Activated naive CD8-positive, alpha-beta T cell treated with anti-CD3 and anti-CD28 coated beads for 36 hours (primary cell): ENCODE measurements at regions not wholly inside any gene's neighbourhood (a gene's known extent, or its start where the extent isn't known, plus 50 kb on each side); places are given as distances from the start of the nearest gene placed in this dataset.
"Not testable (repeated sequence)": the region's sequence is repeated elsewhere in the genome, so short reads cannot be mapped to it uniquely, and the experiment has no call there.

ENCODE experiments used
- DNase-seq: peaks from one replicate; pipeline ENCODE4 v3.0.0; 2021
- H3K27ac Mint-ChIP-seq: one replicate; pipeline ENCODE4 v1.8.0; 2022; ENCODE audit warnings: mild to moderate bottlenecking, moderate library complexity, mixed read lengths
- H3K27me3 Mint-ChIP-seq: one replicate; pipeline ENCODE4 v1.8.0; 2022; ENCODE audit warnings: mild to moderate bottlenecking, mixed read lengths
- H3K36me3 Mint-ChIP-seq: one replicate; pipeline ENCODE4 v1.8.0; 2021; ENCODE audit warnings: mild to moderate bottlenecking, mixed read lengths
- H3K4me1 Mint-ChIP-seq: one replicate; pipeline ENCODE4 v1.8.0; 2021; ENCODE audit warnings: mixed read lengths
- H3K4me3 Mint-ChIP-seq: one replicate; pipeline ENCODE4 v1.8.0; 2022; ENCODE audit warnings: mild to moderate bottlenecking, moderate library complexity, mixed read lengths
- H3K9me3 Mint-ChIP-seq: one replicate; pipeline ENCODE4 v1.8.0; 2022; ENCODE audit warnings: mixed read lengths

DNA sequence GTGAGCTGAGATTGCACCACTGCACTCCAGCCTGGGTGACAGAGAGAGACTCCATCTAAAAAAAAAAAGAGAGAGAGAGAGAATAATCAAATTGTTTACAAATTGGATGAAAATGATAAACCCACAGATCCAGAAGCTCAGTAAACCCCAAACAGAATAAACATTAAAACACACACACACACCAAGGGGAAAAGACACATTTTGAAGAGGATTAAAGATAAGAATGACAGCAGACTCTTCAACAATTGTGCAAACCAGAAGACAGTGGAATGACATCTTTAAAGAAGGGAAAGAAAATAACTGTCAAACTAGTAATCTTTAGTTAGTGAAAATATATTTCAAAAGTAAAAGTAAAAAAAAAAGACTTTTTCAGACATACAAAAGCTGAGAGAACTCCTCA lies 64.4 kb upstream of the RPL38 start:
- H3K36me3 Mint-ChIP-seq = no peaks in the 10 kb centered on the region
- DNase-seq = no peak
- H3K4me3 Mint-ChIP-seq = no peak overlapping the region
- H3K9me3 Mint-ChIP-seq = peaks cover 30% of the 10 kb centered on the region
- no peak overlapping the region for H3K27ac Mint-ChIP-seq
- H3K4me1 Mint-ChIP-seq = no peaks in the 10 kb centered on the region
- peaks cover 15% of the 10 kb centered on the region for H3K27me3 Mint-ChIP-seq

DNA sequence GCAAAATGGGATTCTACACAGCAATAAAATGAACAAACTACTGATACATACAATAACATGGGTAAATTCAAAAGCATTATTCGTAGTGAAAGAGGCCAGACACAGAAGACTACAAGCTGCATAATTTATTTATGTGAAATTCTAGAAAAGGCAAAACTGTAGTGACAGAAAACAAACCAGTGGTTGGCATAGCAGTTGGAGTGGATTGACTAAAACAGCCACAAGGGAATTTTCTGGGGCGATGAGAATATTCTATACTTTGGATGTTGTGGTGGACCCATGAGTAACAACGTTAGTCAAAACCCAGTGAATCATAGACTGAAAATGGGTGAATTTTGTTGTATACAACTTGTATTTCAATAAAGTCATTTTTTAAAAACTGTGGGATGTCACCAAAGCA lies 63.2 kb upstream of the RPL38 start:
- H3K4me3 Mint-ChIP-seq = no peak overlapping the region
- H3K4me1 Mint-ChIP-seq = no peaks in the 10 kb centered on the region
- no peak for DNase-seq
- H3K36me3 Mint-ChIP-seq = no peaks in the 10 kb centered on the region
- peaks cover 35% of the 10 kb centered on the region for H3K9me3 Mint-ChIP-seq
- H3K27me3 Mint-ChIP-seq = peaks cover 12% of the 10 kb centered on the region
- no peak overlapping the region for H3K27ac Mint-ChIP-seq

DNA sequence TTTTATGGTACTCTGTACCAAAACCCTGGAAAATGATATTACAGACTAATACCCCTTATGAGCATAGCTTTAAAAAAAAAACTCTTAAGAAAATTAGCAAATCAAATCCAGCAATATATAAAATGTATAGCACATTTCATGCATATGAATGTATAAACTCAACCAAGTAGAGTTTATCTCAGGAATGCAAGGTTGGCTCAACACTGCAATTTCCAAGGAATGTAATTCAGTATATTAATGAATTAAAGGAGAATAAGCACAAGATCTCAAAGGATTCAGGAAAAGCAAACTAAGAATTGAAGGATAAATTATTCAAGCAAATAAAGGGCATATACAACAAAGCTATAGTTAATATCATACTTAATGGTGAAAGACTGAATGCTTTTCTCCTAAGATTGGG lies 61.9 kb upstream of the RPL38 start:
- Mint-ChIP-seq H3K36me3 (no peaks in the 10 kb centered on the region), H3K4me3 (no peak overlapping the region), H3K27ac (no peak overlapping the region), H3K27me3 (peaks cover 18% of the 10 kb centered on the region), H3K9me3 (peaks cover 35% of the 10 kb centered on the region), H3K4me1 (no peaks in the 10 kb centered on the region)
- DNase-seq = no peak

DNA sequence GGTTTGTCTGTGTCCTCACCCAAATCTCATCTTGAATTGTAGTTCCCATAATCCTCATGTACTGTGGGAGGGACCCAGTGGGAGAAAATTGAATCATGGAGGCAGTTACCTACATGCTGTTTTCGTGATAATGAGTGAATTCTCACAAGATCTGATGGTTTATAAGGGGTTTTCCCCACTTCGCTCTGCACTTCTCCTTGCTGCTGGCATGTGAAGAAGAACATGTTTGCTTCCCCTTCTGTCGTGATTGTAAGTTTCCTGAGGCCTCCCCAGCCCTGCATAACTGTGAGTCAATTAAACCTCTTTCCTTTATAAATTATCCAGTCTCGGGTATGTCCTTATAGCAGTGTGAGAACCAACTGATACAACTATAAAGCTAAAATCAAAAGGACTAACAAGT lies 60.2 kb upstream of the RPL38 start:
- DNase-seq, H3K4me1 Mint-ChIP-seq, H3K27ac Mint-ChIP-seq, H3K36me3 Mint-ChIP-seq, H3K4me3 Mint-ChIP-seq: not testable (repeated sequence)
- H3K9me3 Mint-ChIP-seq = peaks cover 34% of the 10 kb centered on the region
- H3K27me3 Mint-ChIP-seq = peaks cover 12% of the 10 kb centered on the region

DNA sequence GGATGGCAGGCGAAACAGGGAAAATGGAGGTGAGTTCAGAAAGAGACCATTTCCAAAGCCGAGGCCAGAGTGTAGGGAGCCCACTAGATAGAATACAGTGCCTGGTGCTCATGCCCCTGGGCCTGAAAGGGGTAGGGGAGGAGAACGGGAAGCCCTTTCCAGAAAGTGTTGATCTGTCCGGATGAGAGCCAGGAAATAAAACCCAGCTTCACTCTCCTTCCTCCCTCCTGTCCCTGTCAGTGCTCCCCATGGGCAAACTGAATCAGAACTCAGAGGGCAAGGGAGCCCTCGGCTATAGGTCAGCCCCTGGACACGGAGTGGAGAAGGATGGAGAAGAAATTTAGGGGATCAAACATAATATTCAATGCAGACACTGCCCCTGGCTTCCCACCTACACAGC lies 57.7 kb upstream of the RPL38 start:
- Mint-ChIP-seq H3K4me1 (no peaks in the 10 kb centered on the region), H3K27ac (no peak overlapping the region), H3K4me3 (no peak overlapping the region), H3K9me3 (peaks cover 23% of the 10 kb centered on the region), H3K27me3 (peaks cover 28% of the 10 kb centered on the region), H3K36me3 (no peaks in the 10 kb centered on the region)
- no peak for DNase-seq

DNA sequence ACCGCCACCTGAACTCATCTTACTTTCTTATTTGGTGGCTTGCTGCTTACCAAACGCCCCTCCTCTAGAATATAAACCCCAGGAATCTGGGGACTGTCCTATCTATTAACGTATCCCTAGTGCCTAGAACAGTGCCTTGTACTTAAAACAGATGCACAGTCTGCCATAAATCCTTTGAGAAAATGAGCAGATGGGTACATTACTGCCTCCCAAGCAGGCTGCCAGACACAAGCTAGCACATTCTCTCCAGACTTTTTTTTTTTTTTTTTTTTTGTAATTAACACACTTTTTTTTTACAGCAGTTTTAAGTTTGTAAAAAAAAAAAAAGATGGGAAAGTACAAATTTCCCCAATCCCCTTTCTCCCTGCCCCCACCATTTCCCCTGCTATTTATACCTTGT lies 57.3 kb upstream of the RPL38 start:
- DNase-seq = no peak
- H3K27me3 Mint-ChIP-seq = peaks cover 31% of the 10 kb centered on the region
- H3K4me1 Mint-ChIP-seq = no peaks in the 10 kb centered on the region
- no peak overlapping the region for H3K27ac Mint-ChIP-seq
- H3K4me3 Mint-ChIP-seq = no peak overlapping the region
- H3K36me3 Mint-ChIP-seq = no peaks in the 10 kb centered on the region
- H3K9me3 Mint-ChIP-seq = peaks cover 22% of the 10 kb centered on the region

DNA sequence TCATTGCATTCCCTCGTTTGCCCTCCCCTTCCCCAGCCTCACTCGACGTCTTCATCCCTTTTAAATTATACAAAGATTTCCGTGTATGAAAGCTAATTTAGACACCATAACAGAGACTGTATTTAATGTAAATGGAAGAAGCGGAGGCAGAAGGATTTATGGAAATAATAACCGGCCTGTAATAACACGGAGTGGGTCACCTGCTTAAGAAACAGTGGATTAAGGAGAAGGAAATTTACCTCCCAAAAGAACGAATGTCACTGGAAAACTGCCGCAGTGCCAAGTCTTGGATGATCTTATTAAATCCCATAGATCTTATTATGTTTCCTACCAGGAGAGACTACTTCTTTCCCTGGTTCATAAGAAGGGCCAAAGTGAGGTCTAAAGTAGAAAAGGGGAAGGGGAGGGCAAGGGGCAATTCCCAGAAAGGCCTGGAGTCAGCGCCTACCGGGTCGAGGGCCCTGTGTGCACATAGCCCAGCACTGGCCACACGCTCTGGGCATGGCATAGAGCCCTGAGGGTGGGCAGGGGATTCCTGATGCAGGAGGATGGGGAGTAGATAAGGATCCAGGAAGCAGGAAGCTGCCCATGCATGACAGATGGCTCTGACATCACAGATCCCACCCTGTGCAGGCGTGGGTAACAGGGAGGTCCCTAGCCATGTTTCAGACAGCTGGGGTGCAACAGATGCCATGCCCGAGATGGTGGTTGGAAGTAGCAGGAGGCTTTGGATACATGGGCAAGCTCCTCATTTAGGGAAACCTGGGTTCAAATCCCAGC lies 56.2 kb upstream of the RPL38 start:
- Mint-ChIP-seq H3K4me1 (no peaks in the 10 kb centered on the region), H3K27ac (no peak overlapping the region), H3K27me3 (peaks cover 32% of the 10 kb centered on the region), H3K4me3 (no peak overlapping the region), H3K9me3 (peaks cover 20% of the 10 kb centered on the region), H3K36me3 (no peaks in the 10 kb centered on the region)
- DNase-seq = no peak

DNA sequence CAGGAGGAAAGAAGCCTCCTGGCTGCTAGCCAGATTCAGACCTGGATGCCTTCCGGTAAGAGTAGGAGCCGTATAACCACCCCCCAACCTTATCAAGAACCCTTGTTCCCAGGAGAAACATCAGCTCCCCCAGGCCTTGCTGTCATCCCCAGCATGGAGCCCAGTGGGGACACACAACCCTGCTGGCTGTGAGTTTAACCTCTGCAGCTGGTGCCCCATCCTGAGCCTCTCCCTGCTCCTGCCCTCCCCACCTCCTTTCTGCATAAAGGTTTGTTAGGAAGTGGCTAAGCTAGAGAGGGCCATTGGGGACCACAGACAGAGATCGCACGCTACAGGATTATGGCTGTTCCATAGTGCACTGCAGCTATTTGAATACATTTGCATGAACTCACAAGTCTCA lies 55.5 kb upstream of the RPL38 start:
- Mint-ChIP-seq H3K4me1 (no peaks in the 10 kb centered on the region), H3K9me3 (peaks cover 15% of the 10 kb centered on the region), H3K4me3 (no peak overlapping the region), H3K27me3 (peaks cover 32% of the 10 kb centered on the region), H3K36me3 (no peaks in the 10 kb centered on the region), H3K27ac (no peak overlapping the region)
- no peak for DNase-seq

DNA sequence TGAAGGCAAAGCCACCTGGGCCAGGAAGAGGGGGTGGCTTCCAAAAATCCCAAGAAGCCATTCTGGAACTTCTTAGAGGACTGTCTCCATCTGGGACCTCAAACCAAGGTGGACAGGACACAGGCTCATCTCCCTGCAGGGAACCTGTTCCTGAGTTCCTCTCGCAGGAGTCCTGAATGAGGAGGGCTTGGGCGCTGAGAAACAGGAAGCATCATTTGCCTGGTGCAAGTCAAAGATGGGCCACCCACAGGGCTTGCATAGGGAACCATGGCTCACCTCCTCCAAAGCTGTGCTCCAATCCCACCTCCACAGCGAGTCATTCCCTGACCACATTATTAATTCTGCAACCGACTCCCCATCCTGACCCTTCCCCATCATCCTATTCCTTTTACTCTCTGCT lies 55.0 kb upstream of the RPL38 start:
- DNase-seq = no peak
- Mint-ChIP-seq H3K4me3 (no peak overlapping the region), H3K27ac (no peak overlapping the region), H3K4me1 (no peaks in the 10 kb centered on the region), H3K27me3 (peaks cover 32% of the 10 kb centered on the region), H3K36me3 (no peaks in the 10 kb centered on the region), H3K9me3 (peaks cover 10% of the 10 kb centered on the region)

DNA sequence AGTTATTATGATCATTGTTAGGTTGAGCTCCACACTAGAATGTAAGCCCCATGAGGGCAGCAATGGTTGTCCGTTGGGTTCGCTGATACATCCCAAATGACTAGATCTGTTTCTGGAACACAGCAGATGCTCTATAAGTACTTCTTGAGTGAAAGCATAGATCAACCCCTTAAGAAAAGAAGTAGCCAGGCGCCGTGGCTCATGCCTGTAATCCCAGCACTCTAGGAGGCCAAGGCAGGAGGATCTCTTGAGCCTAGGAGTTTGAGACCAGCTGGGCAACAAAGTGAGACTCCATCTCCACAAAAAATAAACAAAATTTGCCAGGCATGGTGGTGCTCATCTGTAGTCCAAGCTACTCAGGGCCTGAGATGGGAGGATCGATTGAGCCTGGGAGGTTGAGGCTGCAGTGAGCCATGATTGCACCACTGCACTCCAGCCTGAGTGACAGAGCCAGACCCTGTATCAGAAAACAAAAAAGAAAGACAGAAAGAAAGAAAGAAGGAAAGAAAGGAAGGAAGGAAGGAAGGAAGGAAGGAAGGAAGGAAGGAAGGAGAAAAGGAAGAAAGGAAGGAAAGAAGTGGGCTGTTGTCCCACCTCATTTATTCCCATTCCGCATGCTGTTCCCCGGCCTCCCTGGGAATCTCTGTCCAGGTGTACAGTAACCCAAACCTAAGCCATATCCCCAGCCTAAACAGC lies 54.4 kb upstream of the RPL38 start:
- Mint-ChIP-seq H3K4me1 (no peaks in the 10 kb centered on the region), H3K27ac (no peak overlapping the region), H3K27me3 (peaks cover 32% of the 10 kb centered on the region), H3K4me3 (no peak overlapping the region), H3K9me3 (peaks cover 5% of the 10 kb centered on the region), H3K36me3 (no peaks in the 10 kb centered on the region)
- no peak for DNase-seq

DNA sequence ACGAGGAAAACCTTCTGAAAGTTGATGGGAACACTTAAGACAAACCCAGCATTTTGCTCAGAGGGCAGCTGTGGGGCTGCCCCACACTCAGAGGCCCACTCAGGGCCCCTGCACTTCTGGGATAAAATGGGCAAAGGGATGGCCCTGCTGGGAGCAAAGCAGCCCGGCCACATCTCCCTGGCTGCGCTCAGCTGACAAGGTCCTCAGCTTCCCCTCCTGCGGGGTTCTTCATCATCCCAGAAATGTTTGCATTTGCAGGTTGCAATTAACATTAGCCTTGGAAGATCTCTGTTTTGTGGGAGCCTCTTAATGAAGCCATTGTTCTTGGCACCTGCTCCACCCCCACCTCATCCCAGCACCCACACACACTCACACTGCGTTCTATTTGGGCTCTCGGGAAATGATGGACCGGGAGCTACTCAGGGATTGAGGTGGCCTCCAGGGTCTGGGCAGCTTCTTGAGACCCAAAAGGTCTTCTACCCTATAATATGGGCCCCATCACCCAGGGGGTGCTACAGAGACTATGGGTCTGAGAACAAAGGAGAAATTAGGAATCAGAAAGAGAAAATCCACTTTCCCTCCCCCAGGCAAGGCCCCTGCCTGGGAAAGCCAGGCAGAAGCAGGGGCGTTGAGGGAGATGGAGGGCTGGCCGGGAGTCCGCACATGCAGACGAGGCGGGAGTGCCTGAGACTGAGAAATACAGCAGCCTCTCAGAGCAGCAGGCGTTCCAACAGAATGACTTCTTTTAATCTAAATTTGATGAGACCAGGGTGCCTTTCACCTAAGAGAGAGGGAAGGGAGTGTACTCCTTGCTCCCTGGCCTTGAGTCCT lies 53.7 kb upstream of the RPL38 start:
- Mint-ChIP-seq H3K27me3 (peaks cover 39% of the 10 kb centered on the region), H3K9me3 (no peaks in the 10 kb centered on the region)

DNA sequence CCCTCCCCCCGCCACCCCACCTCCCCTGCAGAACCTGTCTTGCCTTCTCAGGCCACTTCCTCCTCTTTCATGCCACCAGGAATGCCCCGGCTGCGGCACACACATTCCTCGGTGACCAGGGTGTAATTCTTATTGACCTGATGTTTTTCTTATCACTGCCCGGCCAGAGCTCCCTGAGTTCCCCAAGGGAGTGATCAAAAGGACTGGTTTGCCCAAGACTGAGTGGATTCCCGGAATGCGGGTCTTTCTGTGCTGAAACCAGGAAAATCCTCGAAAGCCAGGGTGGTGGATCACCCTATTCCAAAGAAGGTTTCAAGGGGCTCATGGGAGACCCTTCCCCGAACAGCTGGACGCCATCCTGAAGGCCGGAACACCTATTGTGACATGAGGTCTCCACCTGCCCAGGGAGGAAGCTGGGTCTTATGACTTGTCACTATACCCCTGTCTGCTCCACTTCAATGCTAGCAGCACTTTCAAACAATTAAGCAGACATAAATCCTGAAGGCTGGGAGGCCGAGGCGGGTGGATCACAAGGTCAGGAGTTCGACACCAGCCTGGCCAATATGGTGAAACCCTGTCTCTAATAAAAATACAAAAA lies 53.0 kb upstream of the RPL38 start:
- Mint-ChIP-seq H3K27ac (no peak overlapping the region), H3K27me3 (peaks cover 40% of the 10 kb centered on the region), H3K9me3 (no peaks in the 10 kb centered on the region), H3K36me3 (no peaks in the 10 kb centered on the region), H3K4me1 (no peaks in the 10 kb centered on the region), H3K4me3 (no peak overlapping the region)
- no peak for DNase-seq

More for the DNA sequence above, 53.7 kb upstream of the RPL38 start:
- Mint-ChIP-seq H3K4me1 (no peaks in the 10 kb centered on the region), H3K4me3 (no peak overlapping the region), H3K27ac (no peak overlapping the region), H3K36me3 (no peaks in the 10 kb centered on the region)
- DNase-seq = no peak

DNA sequence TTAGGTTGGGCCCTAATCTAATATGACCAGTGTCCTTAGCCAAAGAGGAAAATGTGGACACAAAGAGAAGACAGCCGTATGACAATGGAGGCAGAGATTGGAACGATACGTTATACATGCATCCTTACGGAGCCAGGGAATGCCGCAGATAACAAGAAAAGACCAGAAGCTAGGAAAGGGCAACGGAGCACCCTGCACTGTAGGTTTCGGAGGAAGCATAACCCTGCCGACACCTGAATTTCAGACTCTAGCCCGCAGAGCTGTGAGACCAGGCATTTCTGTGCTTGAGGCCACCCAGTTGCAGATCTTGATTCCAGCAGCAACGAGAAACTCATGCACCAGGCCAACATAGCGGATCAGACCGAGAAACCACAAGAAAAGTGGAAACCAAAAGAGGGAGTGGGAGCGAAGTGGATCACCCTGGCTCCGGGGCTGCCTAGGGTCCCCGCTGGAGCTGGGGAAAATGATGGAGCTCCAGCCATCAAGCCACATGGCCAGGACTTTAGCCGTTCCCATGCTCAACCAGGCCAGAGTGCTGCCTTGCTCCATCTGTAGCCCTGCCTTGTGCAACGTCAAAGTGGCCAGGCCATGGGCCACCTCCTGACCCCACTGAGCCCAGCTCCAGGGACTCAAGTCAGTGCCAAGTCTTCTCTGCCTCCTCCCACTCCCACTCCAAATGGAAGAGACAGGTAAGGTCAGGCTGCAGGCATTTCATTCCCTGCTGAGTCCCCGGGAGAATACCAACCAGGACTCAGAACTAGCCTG lies 51.7 kb upstream of the RPL38 start:
- peaks cover 36% of the 10 kb centered on the region for H3K27me3 Mint-ChIP-seq
- H3K27ac Mint-ChIP-seq = no peak overlapping the region

DNA sequence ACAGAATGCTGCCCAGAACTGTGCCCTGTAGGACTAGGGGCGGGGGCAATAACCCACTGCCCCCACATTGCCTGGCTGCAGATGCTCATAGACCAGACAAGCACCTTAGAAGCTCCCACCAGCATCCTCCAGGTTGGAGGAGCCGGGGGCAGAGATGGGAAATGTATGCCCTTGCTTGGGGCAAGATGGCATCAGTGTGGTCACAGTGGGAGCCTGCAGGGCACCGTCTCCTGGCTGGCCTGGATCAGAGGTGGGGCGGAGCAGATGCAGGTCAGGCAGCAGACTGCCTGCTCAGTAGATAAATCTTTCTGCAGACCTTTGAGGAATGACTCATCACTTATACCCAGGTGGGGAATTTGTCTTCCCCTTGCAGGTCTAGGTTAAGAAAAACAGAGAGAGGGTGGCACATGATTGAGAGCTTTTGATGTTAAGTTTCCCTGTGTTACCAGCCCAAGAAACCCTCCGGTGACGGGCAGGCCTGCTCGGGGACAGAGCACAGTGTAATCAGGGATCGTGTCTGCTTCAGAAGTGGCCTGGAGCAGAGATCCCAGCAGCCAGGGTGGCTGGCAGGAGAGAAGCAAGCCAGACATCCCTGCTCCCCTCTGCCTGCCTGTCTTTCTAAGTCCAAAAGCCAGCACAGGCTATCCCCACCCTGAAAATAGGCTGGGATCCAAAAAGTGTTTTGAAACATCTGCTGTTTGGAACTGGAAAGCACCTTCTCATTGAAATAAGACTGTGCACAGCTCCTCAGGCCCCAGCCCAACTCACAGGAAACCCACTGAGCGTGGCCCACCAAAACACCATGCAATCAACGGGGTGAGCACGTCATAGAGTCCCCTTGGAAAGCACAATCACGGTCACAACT lies 50.7 kb upstream of the RPL38 start:
- no peaks in the 10 kb centered on the region for H3K9me3 Mint-ChIP-seq
- peaks cover 33% of the 10 kb centered on the region for H3K27me3 Mint-ChIP-seq
- no peak overlapping the region for H3K4me3 Mint-ChIP-seq
- H3K36me3 Mint-ChIP-seq = no peaks in the 10 kb centered on the region
- no peaks in the 10 kb centered on the region for H3K4me1 Mint-ChIP-seq
- H3K27ac Mint-ChIP-seq = no peak overlapping the region
- DNase-seq = no peak

More for the DNA sequence above, 51.7 kb upstream of the RPL38 start:
- DNase-seq = no peak
- no peaks in the 10 kb centered on the region for H3K36me3 Mint-ChIP-seq
- H3K9me3 Mint-ChIP-seq = no peaks in the 10 kb centered on the region
- no peak overlapping the region for H3K4me3 Mint-ChIP-seq
- no peaks in the 10 kb centered on the region for H3K4me1 Mint-ChIP-seq
